GM23248 (cell line): ENCODE measurements at regions not wholly inside any gene's neighbourhood (a gene's known extent, or its start where the extent isn't known, plus 50 kb on each side); places are given as distances from the start of the nearest gene placed in this dataset.

Source experiments
- DNase-seq: peaks from one replicate; pipeline ENCODE4 v3.0.0-alpha.2; 2015
- H2AFZ ChIP-seq: fragments of 200-600 bp; sonication (generic); 2 replicates; pipeline ENCODE4 v1.6.1; 2016; ENCODE audit warnings: antibody characterized with exemption
- H3F3A ChIP-seq: fragments of 200-600 bp; sonication (generic); 2 replicates; pipeline ENCODE4 v1.6.1; 2016; ENCODE audit warnings: mild to moderate bottlenecking, antibody characterized with exemption, mixed run types; ENCODE audit not compliant: insufficient read depth
- H3K27ac ChIP-seq: fragments of 200-600 bp; sonication (generic); 2 replicates; pipeline ENCODE4 v1.5.1; 2016; ENCODE audit warnings: mild to moderate bottlenecking
- H3K27me3 ChIP-seq: fragments of 200-600 bp; sonication (generic); replicated peaks from 2 replicates; pipeline ENCODE4 v1.6.1; 2016; ENCODE audit warnings: mild to moderate bottlenecking; ENCODE audit not compliant: insufficient read depth
- H3K36me3 ChIP-seq: fragments of 200-600 bp; sonication (generic); 2 replicates; pipeline ENCODE4 v1.6.1; 2016; ENCODE audit warnings: low read depth, mild to moderate bottlenecking
- H3K4me1 ChIP-seq: fragments of 200-600 bp; sonication (generic); 2 replicates; pipeline ENCODE4 v1.6.1; 2016; ENCODE audit warnings: mild to moderate bottlenecking; ENCODE audit not compliant: insufficient read depth
- H3K4me2 ChIP-seq: fragments of 200-600 bp; sonication (generic); one replicate; pipeline ENCODE4 v1.6.1; 2016; ENCODE audit warnings: mild to moderate bottlenecking; ENCODE audit not compliant: unreplicated experiment
- H3K4me3 ChIP-seq: fragments of 200-600 bp; sonication (generic); 2 replicates; pipeline ENCODE4 v1.5.1; 2016; ENCODE audit warnings: mild to moderate bottlenecking
- H3K79me2 ChIP-seq: fragments of 200-600 bp; sonication (generic); 2 replicates; pipeline ENCODE4 v1.6.1; 2016; ENCODE audit warnings: mild to moderate bottlenecking; ENCODE audit not compliant: insufficient read depth
- H3K9ac ChIP-seq: fragments of 200-600 bp; sonication (generic); 2 replicates; pipeline ENCODE4 v1.6.1; 2016; ENCODE audit warnings: mild to moderate bottlenecking
- H3K9me2 ChIP-seq: fragments of 200-600 bp; sonication (generic); 2 replicates; pipeline ENCODE4 v1.6.1; 2016; ENCODE audit warnings: mixed run types, mild to moderate bottlenecking, moderate library complexity; ENCODE audit not compliant: insufficient read depth
- H3K9me3 ChIP-seq: fragments of 200-600 bp; sonication (generic); one replicate; pipeline ENCODE4 v1.6.1; 2017; ENCODE audit warnings: low read depth
- H4K20me1 ChIP-seq: fragments of 200-600 bp; sonication (generic); 2 replicates; pipeline ENCODE4 v1.6.0; 2016; ENCODE audit not compliant: insufficient read depth
- EZH2 ChIP-seq: fragments of 200-600 bp; sonication (generic); IDR thresholded peaks from 2 replicates; pipeline ENCODE4 v1.6.1; 2018; ENCODE audit warnings: antibody characterized with exemption, mild to moderate bottlenecking; ENCODE audit not compliant: insufficient read depth, poor library complexity, severe bottlenecking
- EZH2phosphoT487 ChIP-seq: fragments of 200-600 bp; sonication (generic); IDR thresholded peaks from 2 replicates; pipeline ENCODE4 v1.6.1; 2018; ENCODE audit warnings: antibody characterized with exemption, moderate library complexity, mild to moderate bottlenecking, low read depth; ENCODE audit not compliant: insufficient read depth
- WGBS, 2 experiments: methylation state at CpG; one replicate each; pipeline ENCODE4 v1.1.6; 2015 to 2017; ENCODE audit warnings: low lambda C conversion rate in 2 of 2, low coverage in 1 of 2; ENCODE audit errors: missing lambda C conversion rate in 2 of 2; 5-methylcytosine and 5-hydroxymethylcytosine counted together
- in situ Hi-C: fragments of 300-500 bp; cut with MboI; formaldehyde crosslinking; loops from 2 replicates; pipeline ENCODE4 v1.15.0; 2020

GRCh38 chr6:19142275-19142674, 694.9 kb upstream of the ID4 start:
- no peaks in the 10 kb centered on the region for H3K9me3 ChIP-seq
- no peak overlapping the region for H3K4me2 ChIP-seq
- H3F3A ChIP-seq, result no peaks in the 10 kb centered on the region
- no peak overlapping the region for H3K27ac ChIP-seq
- in situ Hi-C loops, result no loop called here
- no peaks in the 10 kb centered on the region for H3K79me2 ChIP-seq
- no peaks in the 10 kb centered on the region for H4K20me1 ChIP-seq
- 39 to 40% methylated on average over 5 of the region's 5 CpGs for WGBS, 2 experiments
- no peaks in the 10 kb centered on the region for H3K27me3 ChIP-seq
- no peaks in the 10 kb centered on the region for H3K4me1 ChIP-seq
- TF ChIP-seq EZH2phosphoT487, result no peak
- no peak for TF ChIP-seq EZH2
- no peak overlapping the region for H3K9ac ChIP-seq
- H3K4me3 ChIP-seq, result no peak overlapping the region
- H2AFZ ChIP-seq, result no peak overlapping the region
- no peaks in the 10 kb centered on the region for H3K36me3 ChIP-seq
- no peak for DNase-seq
- no peaks in the 10 kb centered on the region for H3K9me2 ChIP-seq

- Histone ChIP-seq H3K4me3 (no peak overlapping the region), H4K20me1 (no peaks in the 10 kb centered on the region), H3K9me3 (no peaks in the 10 kb centered on the region), H3K27ac (no peak overlapping the region), H3K9ac (no peak overlapping the region), H2AFZ (no peak overlapping the region), H3K36me3 (no peaks in the 10 kb centered on the region), H3K4me2 (no peak overlapping the region), H3K9me2 (no peaks in the 10 kb centered on the region), H3K79me2 (no peaks in the 10 kb centered on the region), H3K27me3 (no peaks in the 10 kb centered on the region), H3K4me1 (peaks cover 19% of the 10 kb centered on the region), H3F3A (peaks cover 18% of the 10 kb centered on the region)
- no peak for DNase-seq
- no peak for TF ChIP-seq EZH2phosphoT487
- in situ Hi-C loops, result no loop called here
- 60 to 66% methylated on average over 3 of the region's 3 CpGs for WGBS, 2 experiments
These were observed 686.9 kb upstream of the ID4 start for GRCh38 chr6:19150307-19150706.

- Histone ChIP-seq H3K9ac (peak overlapping the region; percentile 73), H3K9me3 (no peaks in the 10 kb centered on the region), H3K9me2 (no peaks in the 10 kb centered on the region), H2AFZ (peak overlapping the region; percentile 61), H3K4me1 (peaks cover 19% of the 10 kb centered on the region), H3K79me2 (no peaks in the 10 kb centered on the region), H3F3A (peaks cover 18% of the 10 kb centered on the region), H3K36me3 (no peaks in the 10 kb centered on the region), H3K27me3 (no peaks in the 10 kb centered on the region), H3K4me2 (peak overlapping the region; percentile 76), H3K4me3 (peak overlapping the region; percentile 58), H4K20me1 (no peaks in the 10 kb centered on the region), H3K27ac (peak overlapping the region; percentile 88)
- WGBS, 2 experiments, result 1 to 3% methylated on average over 7 of the region's 7 CpGs
- 0 out of 2 replicates have a peak, but pooled peaks have one; percentile 26 for TF ChIP-seq EZH2phosphoT487
- no peak for TF ChIP-seq EZH2
- DNase-seq, result peak; percentile 85
- in situ Hi-C loops, result no loop called here
These were observed 683.7 kb upstream of the ID4 start for GRCh38 chr6:19153270-19153980.

GRCh38 chr6:19153981-19154295, 683.2 kb upstream of the ID4 start:
- Histone ChIP-seq H3K79me2 (no peaks in the 10 kb centered on the region), H3K4me3 (peak overlapping the region; percentile 58), H3K9me2 (no peaks in the 10 kb centered on the region), H3K27ac (peak overlapping the region; percentile 88), H3K9me3 (no peaks in the 10 kb centered on the region), H3K4me2 (peak overlapping the region; percentile 76), H3K36me3 (no peaks in the 10 kb centered on the region), H3F3A (peaks cover 18% of the 10 kb centered on the region), H3K27me3 (no peaks in the 10 kb centered on the region), H4K20me1 (no peaks in the 10 kb centered on the region), H2AFZ (peak overlapping the region; percentile 61), H3K9ac (peak overlapping the region; percentile 73), H3K4me1 (peaks cover 24% of the 10 kb centered on the region)
- 40 to 43% methylated on average over 1 of the region's 1 CpG for WGBS, 2 experiments
- no peak for TF ChIP-seq EZH2
- TF ChIP-seq EZH2phosphoT487, result no peak
- in situ Hi-C loops, result no loop called here
- no peak for DNase-seq
